Naive thymus-derived CD4-positive, alpha-beta T cell (primary cell): ENCODE measurements at regions not wholly inside any gene's neighbourhood (a gene's known extent, or its start where the extent isn't known, plus 50 kb on each side); places are given as distances from the start of the nearest gene placed in this dataset.
"Not testable (repeated sequence)": the region's sequence is repeated elsewhere in the genome, so short reads cannot be mapped to it uniquely, and the experiment has no call there.

Experiments
- ATAC-seq: fragments of 150-1000 bp; cut with Tn5 transposase; 2 replicates; pipeline ENCODE4 v1.10.0; 2021; ENCODE audit warnings: mild to moderate bottlenecking, moderate library complexity
- CTCF ChIA-PET: fragments of 350-600 bp; sonication (Branson Sonifier 250); formaldehyde crosslinking; loops from one replicate; lab custom pipeline; 2021; ENCODE audit warnings: antibody characterized with exemption; lab: Charles Lee
- POLR2A ChIA-PET: fragments of 350-600 bp; sonication (Branson Sonifier 250); formaldehyde crosslinking; loops from one replicate; lab custom pipeline; 2021; ENCODE audit warnings: antibody characterized with exemption, inconsistent platforms; lab: Charles Lee
- DNase-seq, 9 donors: peaks; one replicate each; pipeline versions ENCODE4 v3.0.0 to v3.0.0-alpha.2; 2020 to 2022; ENCODE audit warnings: mixed read lengths in 1 of 9
- H3K27ac ChIP-seq: one replicate; pipeline ENCODE4 v1.7.0; 2013; ENCODE audit warnings: mild to moderate bottlenecking, low read depth, low read length, moderate library complexity
- H3K27me3 ChIP-seq, 2 donors: one replicate each; pipeline ENCODE4 v1.7.0; 2013; ENCODE audit warnings: low read length in 2 of 2, mild to moderate bottlenecking in 2 of 2, moderate library complexity in 2 of 2; ENCODE audit not compliant: control insufficient read depth in 2 of 2, insufficient read depth in 2 of 2
- H3K36me3 ChIP-seq, 3 experiments: 1 replicate in 2 of 3; 2 replicates in 1 of 3; pipeline ENCODE4 v1.7.0; 2013; ENCODE audit warnings: low read length in 3 of 3, mild to moderate bottlenecking in 3 of 3, moderate library complexity in 1 of 3; ENCODE audit not compliant: insufficient read depth in 3 of 3, control insufficient read depth in 2 of 3
- H3K4me1 ChIP-seq, 2 donors: one replicate each; pipeline ENCODE4 v1.7.0; 2013; ENCODE audit warnings: low read length in 2 of 2, mild to moderate bottlenecking in 2 of 2, moderate library complexity in 1 of 2; ENCODE audit not compliant: control insufficient read depth in 2 of 2, insufficient read depth in 2 of 2
- H3K4me3 ChIP-seq: 2 replicates; pipeline ENCODE4 v1.7.0; 2013; ENCODE audit warnings: mild to moderate bottlenecking, low read length
- H3K9me3 ChIP-seq, 3 experiments: 1 replicate in 2 of 3; 2 replicates in 1 of 3; pipeline ENCODE4 v1.7.0; 2013; ENCODE audit warnings: low read length in 3 of 3; ENCODE audit not compliant: control insufficient read depth in 2 of 3
- H3K27ac Mint-ChIP-seq, 9 donors: one replicate each; pipeline ENCODE4 v1.8.0; 2020 to 2022; ENCODE audit warnings: mixed read lengths in 9 of 9, mild to moderate bottlenecking in 8 of 9, moderate library complexity in 5 of 9, inconsistent platforms in 2 of 9
- H3K27me3 Mint-ChIP-seq, 5 donors: one replicate each; pipeline ENCODE4 v1.8.0; 2021 to 2022; ENCODE audit warnings: mixed read lengths in 5 of 5, mild to moderate bottlenecking in 1 of 5
- H3K36me3 Mint-ChIP-seq, 5 donors: one replicate each; pipeline ENCODE4 v1.8.0; 2020 to 2022; ENCODE audit warnings: mixed read lengths in 5 of 5, mild to moderate bottlenecking in 3 of 5, inconsistent platforms in 1 of 5
- H3K4me1 Mint-ChIP-seq, 7 donors: one replicate each; pipeline ENCODE4 v1.8.0; 2020 to 2022; ENCODE audit warnings: mixed read lengths in 7 of 7, mild to moderate bottlenecking in 3 of 7, inconsistent platforms in 1 of 7
- H3K4me3 Mint-ChIP-seq, 10 donors: one replicate each; pipeline ENCODE4 v1.8.0; 2020 to 2022; ENCODE audit warnings: mild to moderate bottlenecking in 10 of 10, mixed read lengths in 10 of 10, moderate library complexity in 6 of 10, inconsistent platforms in 2 of 10
- H3K9me3 Mint-ChIP-seq, 11 donors: one replicate each; pipeline ENCODE4 v1.8.0; 2020 to 2022; ENCODE audit warnings: mixed read lengths in 11 of 11, mild to moderate bottlenecking in 4 of 11, inconsistent platforms in 1 of 11, moderate library complexity in 1 of 11
- intact Hi-C, 2 donors: fragments of 100-400 bp; cut with micrococcal nuclease; formaldehyde crosslinking; loops; one replicate each; pipeline ENCODE4 v1.15.1; 2023

GRCh38 chr20:29752644-29753425 is 1504.6 kb upstream of the DEFB115 start:
- H3K27me3 ChIP-seq, ATAC-seq, H3K9me3 ChIP-seq, intact Hi-C loops, POLR2A ChIA-PET, CTCF ChIA-PET, H3K4me3 ChIP-seq, H3K36me3 ChIP-seq, H3K27ac ChIP-seq, H3K4me1 ChIP-seq: not testable (repeated sequence)
- Mint-ChIP-seq H3K4me1 (peaks cover 0 to 27% (median 0%) of the 10 kb centered on the region in 7 donors), H3K9me3 (peaks cover 18 to 70% (median 33%) of the 10 kb centered on the region in 11 donors), H3K27ac (peak overlapping the region in 5 of 9 donors; percentile 65 to 92 (median 80)), H3K4me3 (peak overlapping the region in 5 of 10 donors; percentile 14 to 81 (median 70)), H3K36me3 (peaks cover 0 to 26% (median 19%) of the 10 kb centered on the region in 5 donors), H3K27me3 (peaks cover 0 to 18% (median 6%) of the 10 kb centered on the region in 5 donors)
- DNase-seq, result peak in 1 of 9 donors; percentile 36

GRCh38 chr20:29753426-29753746 is 1504.1 kb upstream of the DEFB115 start:
- H3K4me3 Mint-ChIP-seq, result peak overlapping the region in 4 of 10 donors; percentile 69 to 81 (median 72)
- peaks cover 20 to 73% (median 33%) of the 10 kb centered on the region in 11 donors for H3K9me3 Mint-ChIP-seq

GRCh38 chr20:29753879-29754278 is 1503.6 kb upstream of the DEFB115 start:
- Mint-ChIP-seq H3K9me3 (peaks cover 20 to 73% (median 33%) of the 10 kb centered on the region in 11 donors), H3K27ac (peak overlapping the region in 2 of 9 donors; percentile 65 to 92), H3K27me3 (peaks cover 0 to 18% (median 6%) of the 10 kb centered on the region in 5 donors), H3K36me3 (peaks cover 0 to 26% (median 19%) of the 10 kb centered on the region in 5 donors), H3K4me1 (peaks cover 0 to 27% (median 0%) of the 10 kb centered on the region in 7 donors), H3K4me3 (peak overlapping the region in 4 of 10 donors; percentile 11 to 73 (median 70))
- CTCF ChIA-PET, DNase-seq, H3K27me3 ChIP-seq, H3K27ac ChIP-seq, H3K9me3 ChIP-seq, ATAC-seq, H3K4me1 ChIP-seq, intact Hi-C loops, POLR2A ChIA-PET, H3K4me3 ChIP-seq, H3K36me3 ChIP-seq: not testable (repeated sequence)

More at GRCh38 chr20:29753426-29753746, 1504.1 kb upstream of the DEFB115 start:
- H3K4me3 ChIP-seq, H3K9me3 ChIP-seq, POLR2A ChIA-PET, H3K27ac ChIP-seq, H3K27me3 ChIP-seq, intact Hi-C loops, H3K36me3 ChIP-seq, CTCF ChIA-PET, H3K4me1 ChIP-seq, ATAC-seq: not testable (repeated sequence)
- Mint-ChIP-seq H3K4me1 (peaks cover 0 to 27% (median 0%) of the 10 kb centered on the region in 7 donors), H3K27me3 (peaks cover 0 to 18% (median 6%) of the 10 kb centered on the region in 5 donors), H3K27ac (peak overlapping the region in 5 of 9 donors; percentile 44 to 92 (median 80)), H3K36me3 (peaks cover 0 to 26% (median 19%) of the 10 kb centered on the region in 5 donors)
- peak in 3 of 9 donors; percentile 45 to 71 (median 60) for DNase-seq

GRCh38 chr20:29755854-29756498 is 1501.5 kb upstream of the DEFB115 start:
- DNase-seq, intact Hi-C loops, H3K27me3 ChIP-seq, H3K4me1 ChIP-seq, H3K36me3 ChIP-seq, H3K27ac Mint-ChIP-seq, H3K4me3 ChIP-seq, H3K27ac ChIP-seq, CTCF ChIA-PET, H3K9me3 ChIP-seq, ATAC-seq: not testable (repeated sequence)
- peaks cover 0 to 25% (median 19%) of the 10 kb centered on the region in 5 donors for H3K36me3 Mint-ChIP-seq
- H3K4me1 Mint-ChIP-seq, result peaks cover 0 to 23% (median 0%) of the 10 kb centered on the region in 7 donors
- H3K27me3 Mint-ChIP-seq, result peaks cover 0 to 18% (median 6%) of the 10 kb centered on the region in 5 donors
- POLR2A ChIA-PET, result interaction anchor here (0.5 kb wide), 1 partner anchor 309 kb away, joined by 3 read pairs; no protein-coding TSS in a partner anchor
- H3K4me3 Mint-ChIP-seq, result peak overlapping the region in 1 of 10 donors; percentile 3
- peaks cover 18 to 67% (median 36%) of the 10 kb centered on the region in 11 donors for H3K9me3 Mint-ChIP-seq

- Mint-ChIP-seq H3K9me3 (peaks cover 15 to 63% (median 30%) of the 10 kb centered on the region in 11 donors), H3K4me1 (peaks cover 0 to 16% (median 0%) of the 10 kb centered on the region in 7 donors), H3K27me3 (peaks cover 0 to 12% (median 6%) of the 10 kb centered on the region in 5 donors), H3K27ac (no peak overlapping the region), H3K36me3 (peaks cover 0 to 22% (median 14%) of the 10 kb centered on the region in 5 donors), H3K4me3 (no peak overlapping the region)
- no peak for DNase-seq
- CTCF ChIA-PET, result no interaction called here
- POLR2A ChIA-PET, result interaction anchor here (0.5 kb wide), 1 partner anchor 310 kb away, joined by 3 read pairs; no protein-coding TSS in a partner anchor
- Histone ChIP-seq H3K36me3 (no peaks in the 10 kb centered on the region), H3K27me3 (no peaks in the 10 kb centered on the region), H3K4me1 (no peaks in the 10 kb centered on the region), H3K27ac (no peak overlapping the region), H3K9me3 (peaks cover 0 to 4% (median 0%) of the 10 kb centered on the region in 3 experiments), H3K4me3 (no peak overlapping the region)
- intact Hi-C loops, result no loop called here
- ATAC-seq, result no peak
These were observed 1500.8 kb upstream of the DEFB115 start for GRCh38 chr20:29756664-29757063.

- CTCF ChIA-PET, intact Hi-C loops, H3K27ac Mint-ChIP-seq, H3K4me3 ChIP-seq, H3K4me1 ChIP-seq, H3K36me3 ChIP-seq, H3K27ac ChIP-seq, H3K36me3 Mint-ChIP-seq, H3K9me3 ChIP-seq, H3K27me3 ChIP-seq, ATAC-seq, POLR2A ChIA-PET, DNase-seq: not testable (repeated sequence)
- Mint-ChIP-seq H3K4me3 (peak overlapping the region in 4 of 10 donors; percentile 49 to 58 (median 54)), H3K9me3 (peaks cover 0 to 36% (median 11%) of the 10 kb centered on the region in 11 donors), H3K27me3 (peaks cover 0 to 14% (median 5%) of the 10 kb centered on the region in 5 donors), H3K4me1 (peaks cover 0 to 12% (median 0%) of the 10 kb centered on the region in 7 donors)
These were observed 1495.7 kb upstream of the DEFB115 start for GRCh38 chr20:29761621-29762385.
